NCI-H526 treated with DMSO at 0.1 percent for 48 hours (cell line): ENCODE measurements at regions not wholly inside any gene's neighbourhood (a gene's known extent, or its start where the extent isn't known, plus 50 kb on each side); places are given as distances from the start of the nearest gene placed in this dataset.
"Not testable (repeated sequence)": the region's sequence is repeated elsewhere in the genome, so short reads cannot be mapped to it uniquely, and the experiment has no call there.

Experiments
- DNase-seq: peaks from one replicate; lab custom pipeline; 2025; lab: John Stamatoyannopoulos, UW

DNA sequence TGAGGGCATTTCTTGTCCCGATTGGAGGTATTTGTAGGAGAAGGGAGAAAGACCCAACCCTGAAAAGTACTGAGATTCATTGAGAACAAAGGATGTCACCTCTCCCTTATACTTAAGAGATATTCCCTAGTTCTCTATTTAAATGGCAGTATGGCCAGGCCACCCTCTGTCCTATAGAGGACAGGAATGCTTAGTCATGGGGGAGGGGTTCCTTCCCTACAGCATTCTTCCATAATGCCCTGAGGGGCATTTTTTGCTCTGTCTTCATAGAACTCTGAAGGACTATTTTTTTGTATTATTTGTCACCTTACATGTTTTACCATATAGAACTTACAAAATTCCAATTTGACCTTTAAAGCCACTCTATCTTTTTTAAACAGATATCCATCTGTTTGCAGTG is 176.3 kb downstream of the TMEM161B start:
- DNase-seq = no peak

DNA sequence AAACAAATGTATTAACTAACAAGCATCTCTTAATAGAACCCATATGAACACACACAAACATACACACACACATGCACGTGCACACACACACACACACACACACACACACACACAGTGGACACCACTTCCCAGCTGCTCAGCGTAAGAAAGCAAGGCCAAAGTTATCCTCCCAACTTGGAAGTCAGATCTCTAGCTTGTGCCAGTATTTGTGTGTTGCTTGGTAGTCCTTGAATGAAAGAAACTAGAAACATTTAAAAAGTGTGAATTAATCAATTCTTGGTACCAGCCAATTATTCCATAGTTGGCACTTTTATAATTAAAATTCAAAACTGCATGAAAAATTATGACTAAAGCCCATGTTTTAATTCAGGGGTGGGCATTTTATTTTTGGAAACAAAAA is 178.1 kb downstream of the TMEM161B start:
- DNase-seq = no peak

- no peak for DNase-seq
Measured at GRCh38 chr5:88089719-88090390, 178.8 kb downstream of the TMEM161B start.

- no peak for DNase-seq
Measured at GRCh38 chr5:88085462-88085861, 183.2 kb downstream of the TMEM161B start.

DNA sequence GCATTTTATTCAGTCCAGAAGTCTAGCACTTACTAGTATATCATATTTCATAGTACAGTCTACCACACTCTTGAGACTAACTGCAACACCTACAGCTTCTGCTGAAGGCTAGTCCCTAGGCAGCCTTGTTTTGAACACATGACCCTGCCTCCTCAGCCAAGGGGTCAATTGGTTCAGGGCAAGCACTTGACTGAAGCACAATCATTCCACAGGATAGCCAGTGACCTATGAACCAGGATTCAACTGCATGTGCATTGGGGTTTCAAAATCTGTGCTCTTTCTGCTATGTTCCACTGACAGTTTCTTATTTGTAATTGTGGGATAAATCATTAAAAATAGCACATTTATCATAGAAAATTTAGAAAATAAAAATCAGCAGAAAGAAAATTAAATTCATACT is 186.8 kb downstream of the TMEM161B start:
- DNase-seq = no peak

DNA sequence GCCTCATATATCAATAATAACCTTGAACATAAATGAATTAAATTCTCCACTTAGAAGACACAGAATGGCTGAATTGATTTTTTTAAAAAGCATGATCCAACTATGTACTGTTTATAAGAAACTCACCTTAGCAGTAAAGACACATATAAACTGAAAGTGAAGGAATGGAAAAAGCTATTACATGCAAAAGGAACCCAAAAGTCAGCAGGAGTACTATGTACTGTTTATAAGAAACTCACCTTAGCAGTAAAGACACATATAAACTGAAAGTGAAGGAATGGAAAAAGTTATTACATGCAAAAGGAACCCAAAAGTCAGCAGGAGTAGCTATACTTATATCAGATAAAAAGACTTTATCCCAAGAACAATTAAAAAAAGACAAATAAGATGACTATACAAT is 204.8 kb downstream of the TMEM161B start:
- no peak for DNase-seq

GRCh38 chr5:88060194-88060593 is 208.5 kb downstream of the TMEM161B start:
- DNase-seq = no peak

GRCh38 chr5:88058625-88059024 is 210.0 kb downstream of the TMEM161B start:
- DNase-seq = no peak

GRCh38 chr5:88052468-88052867 is 216.2 kb downstream of the TMEM161B start:
- DNase-seq = not testable (repeated sequence)

DNA sequence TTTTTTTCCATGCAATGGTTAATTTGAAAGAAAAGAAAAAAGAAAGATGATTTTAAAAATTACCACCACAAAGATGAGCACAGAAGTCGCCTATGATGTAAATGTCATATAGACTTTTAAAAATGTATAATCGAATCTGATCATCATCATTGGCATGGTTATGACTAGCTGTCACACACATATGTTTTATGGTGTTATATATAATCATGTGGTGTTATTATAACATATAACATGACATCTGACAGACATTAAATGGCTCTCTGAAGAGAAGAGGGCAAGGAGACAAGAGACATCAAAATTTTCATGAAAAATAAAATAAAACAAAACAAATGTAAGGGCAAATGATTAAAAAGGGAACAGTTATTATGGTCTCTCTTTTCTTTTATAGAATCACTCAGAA is 217.5 kb downstream of the TMEM161B start:
- DNase-seq = no peak

- no peak for DNase-seq
Measured at GRCh38 chr5:88049737-88050136, 218.9 kb downstream of the TMEM161B start.

- no peak for DNase-seq
Measured at GRCh38 chr5:88049156-88049555, 219.5 kb downstream of the TMEM161B start.

GRCh38 chr5:88045931-88046461 is 222.6 kb downstream of the TMEM161B start:
- no peak for DNase-seq

DNA sequence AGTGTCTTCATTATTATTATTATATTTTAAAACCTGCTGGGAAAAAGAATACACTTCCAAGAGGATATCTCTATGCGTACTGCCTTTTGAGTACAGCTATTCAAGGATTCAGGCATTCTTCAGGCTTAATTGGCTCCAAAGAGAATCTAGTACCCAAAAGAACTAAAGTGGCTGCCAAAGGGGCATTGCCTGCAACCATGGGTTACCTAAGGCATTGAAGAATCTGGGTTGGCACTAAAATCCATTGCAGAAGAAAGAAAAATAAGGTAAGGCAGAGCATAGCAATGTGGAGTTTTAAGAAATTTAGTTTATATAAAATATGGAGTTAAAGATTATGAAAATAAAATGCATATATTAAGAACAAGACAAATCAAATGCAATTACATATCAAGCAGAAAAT is 223.5 kb downstream of the TMEM161B start:
- no peak for DNase-seq

GRCh38 chr5:88034520-88034919 is 234.1 kb downstream of the TMEM161B start:
- no peak for DNase-seq

DNA sequence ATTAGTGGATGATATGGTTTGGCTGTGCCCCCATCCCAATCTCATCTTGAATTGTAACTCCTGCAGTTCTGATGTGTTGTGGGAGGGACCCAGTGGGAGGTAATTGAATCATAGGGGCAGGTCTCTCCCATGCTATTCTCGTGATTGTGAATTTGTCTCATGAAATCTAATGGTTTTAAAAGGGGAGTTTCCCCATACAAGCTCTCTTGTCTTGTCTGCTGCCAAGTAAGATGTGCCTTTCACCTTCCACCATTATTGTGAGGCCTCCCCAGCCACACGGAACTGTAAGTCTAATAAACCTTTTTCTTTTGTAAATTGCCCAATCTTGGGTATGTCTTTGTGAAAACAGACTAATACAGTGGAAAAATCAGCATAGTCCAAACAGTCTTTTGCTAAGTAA is 235.5 kb downstream of the TMEM161B start:
- DNase-seq = no peak

DNA sequence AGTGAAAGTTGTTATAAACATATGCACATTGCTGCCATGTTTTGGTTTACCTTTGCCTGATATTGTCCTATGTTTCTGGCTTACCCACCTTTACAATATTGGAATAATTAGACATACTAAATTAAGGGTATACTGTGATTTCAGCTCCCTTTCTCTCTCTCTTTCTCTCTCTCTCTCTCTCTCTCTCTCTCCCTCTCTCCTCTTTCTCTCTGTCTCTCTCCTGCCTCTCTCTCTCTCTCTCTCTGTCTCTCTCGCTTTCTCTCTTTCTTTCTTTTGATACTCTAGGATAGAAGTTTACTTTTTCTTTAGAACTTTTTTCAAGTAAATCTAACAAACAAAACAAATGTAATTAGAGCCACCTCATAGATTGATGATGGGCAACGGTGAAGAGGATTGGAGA is 239.6 kb downstream of the TMEM161B start:
- no peak for DNase-seq

DNA sequence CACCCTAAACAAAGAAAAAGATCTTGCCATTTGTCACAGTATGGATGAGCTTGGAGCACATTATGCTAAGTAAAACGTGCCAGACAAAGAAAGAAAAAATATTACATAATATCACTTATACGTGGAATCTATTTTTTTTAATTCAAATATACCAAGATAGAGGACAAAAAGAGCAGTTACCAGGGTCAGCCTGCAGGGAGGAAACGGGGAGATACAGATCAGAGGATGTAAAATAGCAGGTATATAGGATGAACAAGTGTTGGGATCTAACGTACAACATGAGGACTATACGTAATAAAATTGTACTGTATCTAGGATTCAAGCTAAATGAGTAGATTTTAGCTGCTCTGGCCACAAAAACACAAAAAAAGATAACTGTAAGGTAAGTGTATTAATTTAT is 247.5 kb downstream of the TMEM161B start:
- DNase-seq = no peak

- not testable (repeated sequence) for DNase-seq
Measured at GRCh38 chr5:88014984-88015383, 253.7 kb downstream of the TMEM161B start.

DNA sequence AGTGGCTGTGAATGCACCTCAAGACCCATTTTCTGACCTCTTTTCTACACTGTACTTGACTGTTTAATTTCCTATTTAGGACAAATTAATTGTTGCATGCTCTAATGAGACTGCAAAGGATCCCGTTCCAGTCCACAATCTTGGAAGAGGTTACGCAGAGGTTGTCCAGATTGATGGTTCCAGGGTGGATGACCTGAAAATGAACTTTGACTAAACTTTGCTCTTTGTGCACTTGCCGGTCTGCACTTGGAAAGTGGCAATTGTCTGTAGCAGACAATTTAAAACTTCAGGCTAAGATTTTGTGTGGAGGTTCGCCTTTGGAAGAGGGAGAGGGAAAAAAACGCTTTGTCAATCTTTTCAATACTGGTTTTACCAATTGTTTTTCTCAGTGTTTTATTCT is 267.8 kb downstream of the TMEM161B start:
- DNase-seq = no peak

DNA sequence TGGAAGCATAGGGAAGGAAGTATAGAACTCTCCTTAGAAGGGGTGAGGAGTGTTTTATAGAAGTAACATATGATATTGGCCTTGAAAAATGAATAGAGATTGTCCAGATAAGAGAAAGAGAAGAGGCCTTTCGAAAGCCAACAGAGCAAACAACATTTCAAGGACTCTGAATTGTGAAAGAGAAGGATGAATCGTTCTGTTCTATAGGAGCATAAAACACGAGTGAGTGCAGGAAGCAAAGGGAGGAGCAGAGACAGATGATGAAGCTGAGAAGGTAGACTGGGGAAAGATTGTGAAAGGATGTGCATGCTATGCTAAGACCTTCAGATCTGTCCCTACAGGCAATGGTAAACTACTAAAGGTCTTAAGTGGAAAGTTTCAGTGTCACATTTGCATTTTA is 271.0 kb downstream of the TMEM161B start:
- DNase-seq = no peak

DNA sequence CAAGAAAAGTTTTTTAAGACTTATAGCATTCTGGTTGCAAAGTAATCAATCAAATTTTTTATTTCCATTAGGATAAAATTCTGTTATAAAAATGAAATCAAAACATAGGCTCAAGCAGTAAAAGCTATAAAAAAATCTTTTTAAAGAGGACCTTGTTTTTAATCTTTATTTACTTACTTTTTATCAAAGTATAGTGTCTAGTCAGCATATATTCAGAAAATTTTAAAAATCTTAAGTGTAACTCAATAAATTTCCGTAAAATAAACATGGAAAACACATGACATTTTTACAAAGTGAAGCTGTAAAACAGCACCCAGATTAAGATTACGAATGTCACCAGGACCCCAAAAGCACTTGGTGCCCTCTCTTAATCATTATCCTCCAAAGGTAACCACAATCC is 302.4 kb downstream of the TMEM161B start:
- no peak for DNase-seq

- no peak for DNase-seq
Measured at GRCh38 chr5:87954121-87954520, 314.5 kb downstream of the TMEM161B start.

- DNase-seq = no peak
Measured at GRCh38 chr5:87951661-87952060, 317.0 kb downstream of the TMEM161B start.
